HepG2 (cell line): ENCODE measurements at regions not wholly inside any gene's neighbourhood (a gene's known extent, or its start where the extent isn't known, plus 50 kb on each side); places are given as distances from the start of the nearest gene placed in this dataset.
A peak's percentile ranks its signal among the peaks of the same experiment; 100 is the strongest.

Source experiments
- ATAC-seq: fragments of 200-7000 bp; cut with Tn5 transposase; 3 replicates; pipeline ENCODE4 v1.9.1; 2020; ENCODE audit warnings: mild to moderate bottlenecking, moderate library complexity
- BruUV-seq: library from RNA; stranded (reverse); fragments of 400-500 nt; replicated peaks from 2 replicates; lab custom pipeline; 2021; lab: Mats Ljungman, UMichigan
- CTCF ChIA-PET: fragments of 300-600 bp; formaldehyde crosslinking; extraction: SDS; loops from one replicate; lab custom pipeline; 2021; ENCODE audit warnings: low total read pairs, inconsistent platforms, low intra/inter-chr PET ratio; lab: Yijun Ruan, JAX
- POLR2A ChIA-PET: fragments of 350-600 bp; sonication (Branson Sonifier 250); formaldehyde crosslinking; loops from one replicate; lab custom pipeline; 2020; ENCODE audit warnings: antibody characterized with exemption, inconsistent platforms; lab: Yijun Ruan, JAX
- DNase-seq: peaks from one replicate; pipeline ENCODE4 v3.0.0-alpha.2; 2015; ENCODE audit warnings: low spot score
- FAIRE-seq: peaks from 3 replicates; lab custom pipeline; 2011; peaks lifted over from hg19 to GRCh38; lab: Jason Lieb, UNC
- H2AFZ ChIP-seq: one replicate; pipeline ENCODE4 v1.6.1; 2011; ENCODE audit warnings: low read length, inconsistent platforms
- H3K27ac ChIP-seq: fragments of 300-600 bp; 3 replicates; pipeline ENCODE4 v1.8.0; 2011; ENCODE audit warnings: mixed run types, mild to moderate bottlenecking, mixed read lengths, low read length, inconsistent platforms; ENCODE audit not compliant: insufficient read depth; ENCODE audit errors: extremely low read length
- H3K27me3 ChIP-seq, 2 experiments: fragments of 200-600 bp in 1 of 2; 2 replicates in 1 of 2; 3 replicates in 1 of 2; pipeline versions ENCODE4 v1.6.0 to v1.8.0; 2011; ENCODE audit warnings: low read length in 2 of 2, mild to moderate bottlenecking in 2 of 2, moderate library complexity in 2 of 2, inconsistent platforms in 1 of 2; ENCODE audit not compliant: insufficient read depth in 2 of 2, control insufficient read depth in 1 of 2
- H3K36me3 ChIP-seq, 2 experiments: fragments of 200-600 bp in 1 of 2; replicated peaks in 1 of 2; 2 replicates in 1 of 2; 3 replicates in 1 of 2; pipeline versions ENCODE4 v1.5.1 to v1.8.0; 2011; ENCODE audit warnings: low read length in 2 of 2, inconsistent platforms in 1 of 2; ENCODE audit not compliant: insufficient read depth in 2 of 2, control insufficient read depth in 1 of 2
- H3K4me1 ChIP-seq: 2 replicates; pipeline ENCODE4 v1.5.1; 2012; ENCODE audit warnings: low read length, inconsistent platforms; ENCODE audit not compliant: insufficient read depth
- H3K4me2 ChIP-seq: 2 replicates; pipeline ENCODE4 v1.6.0; 2011; ENCODE audit warnings: low read depth, low read length, inconsistent platforms
- H3K4me3 ChIP-seq, 3 experiments: fragments of 200-600 bp in 1 of 3; sonication (generic), shearing (Covaris generic) in 1 of 3; replicated peaks in 1 of 3; 2 replicates each; pipeline ENCODE4 v1.5.1; 2011 to 2016; ENCODE audit warnings: low read length in 3 of 3, inconsistent platforms in 2 of 3, low read depth in 2 of 3, mild to moderate bottlenecking in 2 of 3, control low read depth in 1 of 3, mixed read lengths in 1 of 3; ENCODE audit not compliant: insufficient read depth in 1 of 3
- H3K79me2 ChIP-seq: one replicate; pipeline ENCODE4 v1.6.1; 2011; ENCODE audit warnings: low read length, inconsistent platforms; ENCODE audit not compliant: insufficient read depth
- H3K9ac ChIP-seq: 2 replicates; pipeline ENCODE4 v1.6.0; 2011; ENCODE audit warnings: mild to moderate bottlenecking, low read depth, low read length, inconsistent platforms; ENCODE audit not compliant: insufficient read depth
- H3K9me3 ChIP-seq: 2 replicates; pipeline ENCODE4 v1.5.1; 2012; ENCODE audit warnings: mild to moderate bottlenecking, low read length
- H4K20me1 ChIP-seq: 2 replicates; pipeline ENCODE4 v1.6.0; 2011; ENCODE audit warnings: inconsistent platforms, mild to moderate bottlenecking, low read length, moderate library complexity; ENCODE audit not compliant: insufficient read depth
- EHMT2 ChIP-seq: fragments of 200-600 bp; sonication (generic); IDR thresholded peaks from 2 replicates; pipeline ENCODE4 v1.7.0; 2017; ENCODE audit warnings: antibody characterized with exemption, low read depth, low read length, borderline replicate concordance
- MAFF ChIP-seq: IDR thresholded peaks from 2 replicates; pipeline ENCODE4 v1.6.1; 2011; ENCODE audit warnings: low read depth, low read length, improper control_type of control experiment
- MAFK ChIP-seq, 2 experiments: IDR thresholded peaks in 1 of 2; conservative IDR thresholded peaks in 1 of 2; 2 replicates each; pipeline ENCODE4 v1.6.1; 2011; ENCODE audit warnings: improper control_type of control experiment in 2 of 2, low read length in 2 of 2
- NCOA5 ChIP-seq: sonication (generic); formaldehyde crosslinking; IDR thresholded peaks from 2 replicates; pipeline ENCODE4 v1.4.0; 2020; ENCODE audit warnings: missing genetic modification reagents
- POGZ ChIP-seq: sonication (generic); formaldehyde crosslinking; IDR thresholded peaks from 2 replicates; pipeline ENCODE4 v1.4.0; 2020; ENCODE audit warnings: mild to moderate bottlenecking, missing genetic modification reagents
- SRY ChIP-seq: sonication (generic); formaldehyde crosslinking; IDR thresholded peaks from 2 replicates; pipeline ENCODE4 v1.8.0; 2022; ENCODE audit warnings: mild to moderate bottlenecking, missing genetic modification reagents
- ZMYM4 ChIP-seq: sonication (generic); formaldehyde crosslinking; IDR thresholded peaks from 2 replicates; pipeline ENCODE4 v1.8.1; 2023; ENCODE audit warnings: mild to moderate bottlenecking, missing genetic modification reagents
- ZNF124 ChIP-seq: sonication (generic); formaldehyde crosslinking; IDR thresholded peaks from 2 replicates; pipeline ENCODE4 v1.4.0; 2020; ENCODE audit warnings: missing genetic modification reagents
- ZNF788 ChIP-seq: sonication (generic); formaldehyde crosslinking; IDR thresholded peaks from 2 replicates; pipeline ENCODE4 v1.5.0; 2020; ENCODE audit warnings: mild to moderate bottlenecking, missing genetic modification reagents, borderline replicate concordance
- ZNF850 ChIP-seq: sonication (generic); formaldehyde crosslinking; conservative IDR thresholded peaks from 2 replicates; pipeline ENCODE4 v1.9.0; 2021; ENCODE audit warnings: mild to moderate bottlenecking, missing genetic modification reagents
- WGBS: methylation state at CpG from one replicate; pipeline ENCODE4 v1.1.6; 2017; ENCODE audit warnings: low lambda C conversion rate; 5-methylcytosine and 5-hydroxymethylcytosine counted together
- in situ Hi-C: cut with HindIII; loops from 2 replicates; pipeline ENCODE4 v1.10.0; 2017; ENCODE audit warnings: low pct_unique_long_range_greater_than_20kb; ENCODE audit not compliant: extremely low pct_ligation_motif_present
- intact Hi-C: fragments of 100-400 bp; cut with micrococcal nuclease; formaldehyde crosslinking; loops from one replicate; pipeline ENCODE4 v1.10.0; 2022; ENCODE audit not compliant: unreplicated experiment
- TF ChIP-seq, protein P1 (sequence below): sonication (generic); formaldehyde crosslinking; IDR thresholded peaks from 2 replicates; pipeline ENCODE4 v1.4.0; 2020; ENCODE audit warnings: missing genetic modification reagents
- TF ChIP-seq, protein P2 (sequence below): sonication (generic); formaldehyde crosslinking; IDR thresholded peaks from 2 replicates; pipeline ENCODE4 v1.4.0; 2020; ENCODE audit warnings: missing genetic modification reagents, borderline replicate concordance

DNA sequence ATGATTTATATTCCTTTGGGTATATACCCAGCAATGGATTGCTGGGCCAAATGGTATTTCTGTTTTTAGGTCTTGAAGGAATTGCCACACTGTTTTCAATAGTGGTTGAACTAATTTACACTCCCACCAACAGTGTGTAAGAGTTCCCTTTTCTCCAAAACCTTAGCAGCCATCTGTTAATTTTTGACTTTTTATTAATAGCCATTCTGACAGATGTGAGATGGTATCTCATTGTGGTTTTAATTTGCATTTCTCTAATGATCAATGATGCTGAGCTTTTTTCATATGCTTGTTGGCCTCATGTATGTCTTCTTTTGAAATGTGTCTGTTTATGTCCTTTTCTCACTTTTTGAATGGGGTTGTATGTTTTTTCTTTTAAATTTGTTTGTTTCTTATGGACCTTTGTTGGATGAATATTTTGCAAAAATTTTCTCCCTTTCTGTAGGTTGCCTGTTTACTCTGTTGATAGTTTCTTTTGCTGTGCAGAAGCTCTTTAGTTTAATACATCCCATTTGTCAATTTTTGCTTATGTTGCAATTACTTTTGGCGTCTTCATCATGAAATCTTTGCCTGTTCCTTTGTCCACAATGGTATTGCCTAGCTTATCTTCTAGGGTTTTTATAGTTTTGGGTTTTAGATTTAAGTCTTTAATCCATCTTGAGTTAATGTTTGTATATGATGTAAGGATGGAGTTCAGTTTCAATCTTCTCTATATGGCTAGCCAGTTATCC is 119.7 kb upstream of the XIRP2 start:
- DNase-seq (no peak), ATAC-seq (no peak), FAIRE-seq (no peak)
- H3K27me3 ChIP-seq, result no peaks in the 10 kb centered on the region
- H3K9ac ChIP-seq, result no peak overlapping the region
- H3K4me1 ChIP-seq, result no peaks in the 10 kb centered on the region
- no TSS peak for BruUV-seq
- no peaks in the 10 kb centered on the region for H3K36me3 ChIP-seq
- no peak overlapping the region for H3K27ac ChIP-seq
- no peak overlapping the region for H2AFZ ChIP-seq
- in situ Hi-C loops, result no loop called here
- H3K79me2 ChIP-seq, result no peaks in the 10 kb centered on the region
- no peak overlapping the region for H3K4me2 ChIP-seq
- no peak overlapping the region for H3K4me3 ChIP-seq
- ChIA-PET CTCF (no interaction called here), POLR2A (no interaction called here)
- H4K20me1 ChIP-seq, result no peaks in the 10 kb centered on the region
- 6% methylated on average over 1 of the region's 1 CpG for WGBS
- no peaks in the 10 kb centered on the region for H3K9me3 ChIP-seq
- TF ChIP-seq NCOA5, result no peak
- TF ChIP-seq EHMT2, result no peak
- TF ChIP-seq POGZ, result no peak
- TF ChIP-seq ZMYM4 (CRISPR knock-in tag), result no peak
- no peak for TF ChIP-seq ZNF788 (CRISPR knock-in tag)
- peak; percentile 81 to 88; a peak in 3 of 4 replicates for TF ChIP-seq MAFK (conservative IDR thresholded peaks at IDR 0.05 in 1 of 2, IDR thresholded peaks at IDR 0.05 in 1 of 2; ENCODE audit: low read length in 2 of 2)
- TF ChIP-seq ZNF850 (CRISPR knock-in tag), result no peak
- no peak for TF ChIP-seq ZNF124 (CRISPR knock-in tag)
- TF ChIP-seq SRY (CRISPR knock-in tag), result no peak
- TF ChIP-seq, protein P1, sequence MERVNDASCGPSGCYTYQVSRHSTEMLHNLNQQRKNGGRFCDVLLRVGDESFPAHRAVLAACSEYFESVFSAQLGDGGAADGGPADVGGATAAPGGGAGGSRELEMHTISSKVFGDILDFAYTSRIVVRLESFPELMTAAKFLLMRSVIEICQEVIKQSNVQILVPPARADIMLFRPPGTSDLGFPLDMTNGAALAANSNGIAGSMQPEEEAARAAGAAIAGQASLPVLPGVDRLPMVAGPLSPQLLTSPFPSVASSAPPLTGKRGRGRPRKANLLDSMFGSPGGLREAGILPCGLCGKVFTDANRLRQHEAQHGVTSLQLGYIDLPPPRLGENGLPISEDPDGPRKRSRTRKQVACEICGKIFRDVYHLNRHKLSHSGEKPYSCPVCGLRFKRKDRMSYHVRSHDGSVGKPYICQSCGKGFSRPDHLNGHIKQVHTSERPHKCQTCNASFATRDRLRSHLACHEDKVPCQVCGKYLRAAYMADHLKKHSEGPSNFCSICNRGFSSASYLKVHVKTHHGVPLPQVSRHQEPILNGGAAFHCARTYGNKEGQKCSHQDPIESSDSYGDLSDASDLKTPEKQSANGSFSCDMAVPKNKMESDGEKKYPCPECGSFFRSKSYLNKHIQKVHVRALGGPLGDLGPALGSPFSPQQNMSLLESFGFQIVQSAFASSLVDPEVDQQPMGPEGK (CRISPR knock-in tag), result no peak
- peak; percentile 88 for TF ChIP-seq MAFF
- TF ChIP-seq, protein P2, sequence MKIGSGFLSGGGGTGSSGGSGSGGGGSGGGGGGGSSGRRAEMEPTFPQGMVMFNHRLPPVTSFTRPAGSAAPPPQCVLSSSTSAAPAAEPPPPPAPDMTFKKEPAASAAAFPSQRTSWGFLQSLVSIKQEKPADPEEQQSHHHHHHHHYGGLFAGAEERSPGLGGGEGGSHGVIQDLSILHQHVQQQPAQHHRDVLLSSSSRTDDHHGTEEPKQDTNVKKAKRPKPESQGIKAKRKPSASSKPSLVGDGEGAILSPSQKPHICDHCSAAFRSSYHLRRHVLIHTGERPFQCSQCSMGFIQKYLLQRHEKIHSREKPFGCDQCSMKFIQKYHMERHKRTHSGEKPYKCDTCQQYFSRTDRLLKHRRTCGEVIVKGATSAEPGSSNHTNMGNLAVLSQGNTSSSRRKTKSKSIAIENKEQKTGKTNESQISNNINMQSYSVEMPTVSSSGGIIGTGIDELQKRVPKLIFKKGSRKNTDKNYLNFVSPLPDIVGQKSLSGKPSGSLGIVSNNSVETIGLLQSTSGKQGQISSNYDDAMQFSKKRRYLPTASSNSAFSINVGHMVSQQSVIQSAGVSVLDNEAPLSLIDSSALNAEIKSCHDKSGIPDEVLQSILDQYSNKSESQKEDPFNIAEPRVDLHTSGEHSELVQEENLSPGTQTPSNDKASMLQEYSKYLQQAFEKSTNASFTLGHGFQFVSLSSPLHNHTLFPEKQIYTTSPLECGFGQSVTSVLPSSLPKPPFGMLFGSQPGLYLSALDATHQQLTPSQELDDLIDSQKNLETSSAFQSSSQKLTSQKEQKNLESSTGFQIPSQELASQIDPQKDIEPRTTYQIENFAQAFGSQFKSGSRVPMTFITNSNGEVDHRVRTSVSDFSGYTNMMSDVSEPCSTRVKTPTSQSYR, result no peak
- intact Hi-C loops, result no loop called here
